ENCODE measurements at regions not wholly inside any gene's neighbourhood (a gene's known extent, or its start where the extent isn't known, plus 50 kb on each side); places are given as distances from the start of the nearest gene placed in this dataset.
"Not testable (repeated sequence)": the region's sequence is repeated elsewhere in the genome, so short reads cannot be mapped to it uniquely, and the experiment has no call there.

- Histone ChIP-seq H3K4me1 (no peaks in the 10 kb centered on the region), H3K9me3 (no peaks in the 10 kb centered on the region), H3K4me3 (no peak overlapping the region), H3K27ac (no peak overlapping the region), H3K36me3 (ENCODE audit: insufficient read depth in 1 of 2, low read depth in 1 of 2) (no peaks in the 10 kb centered on the region), H3K27me3 (ENCODE audit: insufficient read depth in 3 of 3, low read length in 2 of 3) (no peaks in the 10 kb centered on the region)
- DNase-seq (no peak), ATAC-seq (no peak)
- 91 to 93% (median 92%) methylated on average over 8 of the region's 8 CpGs for WGBS, 3 donors
- no peak for TF ChIP-seq CTCF (IDR thresholded peaks at IDR 0.05)
- intact Hi-C loops (cut with DNase I), result no loop called here
These were observed 109.1 kb upstream of the DNAJC10 start for GRCh38 chr2:182606728-182607681.

GRCh38 chr2:182608181-182608845 lies 107.7 kb upstream of the DNAJC10 start:
- 94 to 95% (median 94%) methylated on average over 38 to 48 of the region's 48 CpGs for WGBS, 3 donors
- intact Hi-C loops (cut with DNase I), result no loop called here

GRCh38 chr2:182609005-182609404 lies 107.1 kb upstream of the DNAJC10 start:
- H3K4me1 ChIP-seq; H3K27ac ChIP-seq; ATAC-seq; H3K4me3 ChIP-seq; DNase-seq; H3K27me3 ChIP-seq (ENCODE audit: insufficient read depth in 3 of 3, low read length in 2 of 3); H3K36me3 ChIP-seq (ENCODE audit: insufficient read depth in 1 of 2, low read depth in 1 of 2); H3K9me3 ChIP-seq; intact Hi-C loops (cut with DNase I): not testable (repeated sequence)
- WGBS, 3 donors, result 90 to 96% (median 92%) methylated on average over 4 of the region's 4 CpGs

More at GRCh38 chr2:182608181-182608845, 107.7 kb upstream of the DNAJC10 start:
- Histone ChIP-seq H3K36me3 (ENCODE audit: insufficient read depth in 1 of 2, low read depth in 1 of 2) (no peaks in the 10 kb centered on the region), H3K9me3 (no peaks in the 10 kb centered on the region), H3K4me3 (no peak overlapping the region), H3K27ac (no peak overlapping the region), H3K4me1 (no peaks in the 10 kb centered on the region), H3K27me3 (ENCODE audit: insufficient read depth in 3 of 3, low read length in 2 of 3) (no peaks in the 10 kb centered on the region)
- no peak for TF ChIP-seq CTCF (IDR thresholded peaks at IDR 0.05)
- DNase-seq (no peak), ATAC-seq (no peak)

- DNase-seq (no peak), ATAC-seq (no peak)
- Histone ChIP-seq H3K9me3 (no peaks in the 10 kb centered on the region), H3K27me3 (ENCODE audit: insufficient read depth in 3 of 3, low read length in 2 of 3) (no peaks in the 10 kb centered on the region), H3K4me1 (no peaks in the 10 kb centered on the region), H3K4me3 (no peak overlapping the region), H3K36me3 (ENCODE audit: insufficient read depth in 1 of 2, low read depth in 1 of 2) (no peaks in the 10 kb centered on the region), H3K27ac (no peak overlapping the region)
- intact Hi-C loops (cut with DNase I), result no loop called here
- TF ChIP-seq CTCF (IDR thresholded peaks at IDR 0.05), result no peak
- WGBS, 3 donors, result 80 to 92% (median 82%) methylated on average over 2 of the region's 2 CpGs
These were observed 105.8 kb upstream of the DNAJC10 start for GRCh38 chr2:182610231-182610630.

- intact Hi-C loops (cut with DNase I), result no loop called here
- Histone ChIP-seq H3K4me1 (no peaks in the 10 kb centered on the region), H3K27ac (no peak overlapping the region), H3K36me3 (ENCODE audit: insufficient read depth in 1 of 2, low read depth in 1 of 2) (no peaks in the 10 kb centered on the region), H3K27me3 (ENCODE audit: insufficient read depth in 3 of 3, low read length in 2 of 3) (no peaks in the 10 kb centered on the region), H3K9me3 (no peaks in the 10 kb centered on the region), H3K4me3 (no peak overlapping the region)
- ATAC-seq, result no peak
- 92 to 95% (median 92%) methylated on average over 3 of the region's 3 CpGs for WGBS, 3 donors
- no peak for DNase-seq
- no peak for TF ChIP-seq CTCF (IDR thresholded peaks at IDR 0.05)
These were observed 105.0 kb upstream of the DNAJC10 start for GRCh38 chr2:182611009-182611408.

Data from psoas muscle (tissue), 7 donors.